ENCODE measurements at regions not wholly inside any gene's neighbourhood (a gene's known extent, or its start where the extent isn't known, plus 50 kb on each side); places are given as distances from the start of the nearest gene placed in this dataset.

DNA sequence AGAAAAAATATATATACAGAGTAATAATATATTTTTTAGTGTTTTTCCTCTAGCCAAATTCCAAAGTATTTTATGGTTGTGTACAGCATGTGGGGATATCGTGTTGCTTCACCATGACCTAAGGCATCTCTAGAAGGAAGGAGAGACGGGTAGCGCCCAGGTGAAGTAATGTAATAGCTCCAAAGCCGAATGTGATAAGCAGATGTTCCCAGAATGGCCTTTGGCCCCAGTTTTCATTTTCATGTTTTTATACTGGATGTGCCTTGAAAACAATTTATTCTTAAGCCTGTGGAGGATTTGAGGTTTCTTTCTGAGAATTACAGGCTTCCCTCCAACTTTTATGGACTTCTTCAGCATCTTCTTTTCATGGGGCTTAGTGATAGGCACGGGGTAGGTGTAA, 587.9 kb upstream of the KIRREL3 start:
- no peak for TF ChIP-seq CTCF (IDR thresholded peaks at IDR 0.05; ENCODE audit: extremely low read depth, missing control alignments)
- no peak for DNase-seq (ENCODE audit: low spot score)

DNA sequence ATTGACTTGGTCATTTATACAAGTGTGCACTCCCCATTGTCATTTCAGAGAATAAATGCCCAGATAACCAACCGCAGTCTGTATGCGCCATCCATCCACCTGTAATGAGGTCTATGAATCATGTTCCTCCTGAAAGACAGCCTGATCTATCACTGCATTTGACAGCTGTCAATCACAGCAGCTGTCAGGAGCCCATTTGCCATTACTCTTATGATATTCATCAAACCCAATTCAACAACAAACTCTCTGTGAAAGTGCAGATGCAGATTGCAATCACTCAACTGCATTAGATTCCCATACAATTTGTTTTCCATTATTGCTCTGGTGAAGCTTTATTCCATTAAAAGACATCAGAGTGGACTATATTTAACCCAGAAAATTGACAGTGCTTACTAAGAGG, 586.9 kb upstream of the KIRREL3 start:
- DNase-seq (ENCODE audit: low spot score) = no peak
- TF ChIP-seq CTCF (IDR thresholded peaks at IDR 0.05; ENCODE audit: extremely low read depth, missing control alignments) = no peak

DNA sequence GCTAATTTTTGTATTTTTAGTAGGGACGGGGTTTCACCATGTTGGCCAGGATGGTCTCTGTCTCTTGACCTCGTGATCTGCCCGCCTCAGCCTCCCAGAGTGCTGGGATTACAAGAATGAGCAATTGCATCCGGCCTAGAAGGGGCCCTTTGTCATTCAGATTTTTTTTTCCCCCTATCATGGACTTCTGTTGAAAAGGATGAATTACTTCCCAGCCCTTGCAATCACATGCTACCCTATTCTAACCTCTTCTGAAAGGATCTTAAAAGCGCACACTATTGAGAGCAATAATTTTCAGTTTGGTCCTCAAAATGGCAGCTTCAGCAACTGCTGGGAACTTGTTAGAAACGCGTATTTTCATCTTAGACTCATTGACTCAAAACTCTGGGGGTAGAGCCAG, 575.6 kb upstream of the KIRREL3 start:
- DNase-seq (ENCODE audit: low spot score) = no peak
- no peak for TF ChIP-seq CTCF (IDR thresholded peaks at IDR 0.05; ENCODE audit: extremely low read depth, missing control alignments)

DNA sequence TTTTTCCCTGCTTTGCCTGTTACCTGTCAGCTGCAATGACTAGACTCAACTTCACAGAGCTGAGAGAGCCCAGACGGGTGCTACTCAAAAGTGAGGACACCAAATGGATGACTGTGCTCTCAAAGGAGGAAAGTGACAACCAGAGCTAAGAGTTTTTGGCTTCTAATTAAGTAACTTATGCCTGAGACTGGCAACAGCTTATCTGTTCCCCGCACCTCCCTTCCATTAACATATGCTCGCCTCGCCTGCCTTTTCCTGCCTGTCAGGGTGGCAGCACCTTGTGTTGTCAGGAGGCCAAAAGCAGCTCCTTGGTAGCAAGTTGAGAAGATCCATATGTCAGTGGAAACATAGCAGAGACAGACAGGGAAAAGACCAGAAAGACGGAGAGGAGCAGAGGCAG, 573.9 kb upstream of the KIRREL3 start:
- TF ChIP-seq CTCF (IDR thresholded peaks at IDR 0.05; ENCODE audit: extremely low read depth, missing control alignments) = no peak
- DNase-seq (ENCODE audit: low spot score) = no peak

DNA sequence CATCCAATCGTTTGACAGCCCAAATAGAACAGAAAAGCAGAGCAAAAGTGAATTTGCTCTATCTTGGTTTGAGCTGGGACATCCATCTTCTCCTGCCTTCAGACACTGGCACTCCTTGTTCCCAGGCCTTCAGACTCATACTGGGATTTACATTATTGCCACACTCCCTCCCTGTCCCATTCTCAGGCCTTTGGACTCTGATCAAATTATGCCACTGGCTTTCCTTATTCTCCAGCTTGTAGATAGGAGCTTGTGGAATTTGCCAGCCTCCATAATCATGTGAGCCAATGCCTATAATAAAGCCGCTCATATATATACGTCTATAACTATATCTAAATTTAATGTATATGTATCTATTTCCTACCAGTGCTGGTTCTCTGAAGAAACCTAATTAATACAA, 568.3 kb upstream of the KIRREL3 start:
- TF ChIP-seq CTCF (IDR thresholded peaks at IDR 0.05; ENCODE audit: extremely low read depth, missing control alignments) = no peak
- DNase-seq (ENCODE audit: low spot score) = no peak

DNA sequence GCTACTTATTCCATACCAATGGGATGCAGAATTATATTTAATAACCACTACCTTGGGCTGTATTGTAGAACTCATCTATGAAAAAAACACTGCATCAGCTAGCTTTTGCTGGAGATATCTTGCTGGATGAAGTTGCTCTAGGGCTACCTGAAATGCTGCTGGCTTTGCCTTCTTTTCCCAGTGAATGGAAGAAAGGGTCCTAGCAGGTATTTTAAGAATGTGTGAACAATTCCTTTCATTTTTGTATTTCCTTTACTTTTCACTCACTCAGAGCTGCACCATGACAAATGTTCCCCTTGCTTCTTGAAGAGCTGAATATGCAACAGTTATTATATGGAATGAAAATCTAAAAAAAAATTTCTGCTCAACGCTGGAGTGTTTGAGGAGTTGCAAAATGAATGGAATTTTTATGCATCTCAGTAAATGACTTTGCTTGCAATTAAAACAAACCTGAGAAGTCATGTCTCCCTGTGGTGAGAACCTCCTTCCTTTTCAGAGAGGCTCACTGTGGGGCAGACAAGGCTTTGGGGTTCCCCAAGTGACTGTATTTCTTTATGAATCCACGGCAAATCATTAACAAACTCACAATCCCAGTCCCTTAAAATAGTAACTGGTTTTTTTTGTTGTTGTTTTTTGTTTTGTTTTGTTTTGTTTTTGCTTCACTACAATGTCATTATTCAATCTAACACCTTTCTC, 566.8 kb upstream of the KIRREL3 start:
- TF ChIP-seq CTCF (IDR thresholded peaks at IDR 0.05; ENCODE audit: extremely low read depth, missing control alignments) = no peak
- DNase-seq (ENCODE audit: low spot score) = no peak

GRCh38 chr11:127564810-127565209, 564.2 kb upstream of the KIRREL3 start:
- DNase-seq (ENCODE audit: low spot score) = no peak
- TF ChIP-seq CTCF (IDR thresholded peaks at IDR 0.05; ENCODE audit: extremely low read depth, missing control alignments) = no peak

All from GM20000 (cell line).